RPMI7951 (cell line): ENCODE measurements at regions not wholly inside any gene's neighbourhood (a gene's known extent, or its start where the extent isn't known, plus 50 kb on each side); places are given as distances from the start of the nearest gene placed in this dataset.

ENCODE experiments used
- DNase-seq: peaks from one replicate; pipeline ENCODE4 v3.0.0-alpha.2; 2012; ENCODE audit warnings: low read depth

- DNase-seq = no peak
Observed at GRCh38 chr2:5235701-5236100, 456.5 kb upstream of the SOX11 start.

DNA sequence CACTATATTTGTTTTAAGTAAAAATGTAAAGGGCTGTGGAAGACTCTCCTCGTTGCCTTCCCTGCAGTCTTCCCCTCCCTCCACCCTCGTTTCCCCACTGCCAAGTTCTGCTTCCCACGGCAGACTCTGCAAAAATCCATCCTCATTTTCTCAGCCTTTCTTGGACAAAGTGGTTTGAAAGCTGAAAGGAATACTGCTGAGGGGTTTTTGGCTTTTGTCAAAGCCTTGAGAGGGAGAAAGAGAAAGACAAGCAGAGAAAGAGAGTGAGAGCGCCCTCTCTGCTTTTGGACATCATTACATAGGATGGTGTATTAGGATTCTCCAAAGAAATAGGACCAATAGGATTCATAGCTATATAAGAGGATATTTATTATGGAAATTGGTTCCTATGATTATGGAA, 455.9 kb upstream of the SOX11 start:
- no peak for DNase-seq

DNA sequence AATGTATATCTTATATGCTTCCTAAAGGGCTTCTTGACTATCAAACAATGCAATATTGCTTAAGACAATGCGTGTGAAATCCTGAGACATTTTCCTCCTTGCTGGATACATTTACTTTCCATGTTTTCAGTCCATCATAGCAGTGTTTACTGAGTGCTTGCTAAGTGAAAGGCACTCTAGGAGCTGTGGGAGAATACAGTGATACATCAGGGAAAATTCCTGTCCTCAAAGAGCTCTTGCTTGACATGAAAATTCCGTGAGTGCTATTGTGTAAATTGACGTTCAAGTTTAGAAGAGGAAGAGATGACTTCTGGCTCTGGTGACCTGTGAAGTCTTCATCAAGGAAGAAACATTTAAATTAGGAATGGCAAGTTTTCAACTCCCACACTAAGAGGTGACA, 449.4 kb upstream of the SOX11 start:
- no peak for DNase-seq

GRCh38 chr2:5250482-5250881, 441.7 kb upstream of the SOX11 start:
- peak; percentile 26 for DNase-seq

DNA sequence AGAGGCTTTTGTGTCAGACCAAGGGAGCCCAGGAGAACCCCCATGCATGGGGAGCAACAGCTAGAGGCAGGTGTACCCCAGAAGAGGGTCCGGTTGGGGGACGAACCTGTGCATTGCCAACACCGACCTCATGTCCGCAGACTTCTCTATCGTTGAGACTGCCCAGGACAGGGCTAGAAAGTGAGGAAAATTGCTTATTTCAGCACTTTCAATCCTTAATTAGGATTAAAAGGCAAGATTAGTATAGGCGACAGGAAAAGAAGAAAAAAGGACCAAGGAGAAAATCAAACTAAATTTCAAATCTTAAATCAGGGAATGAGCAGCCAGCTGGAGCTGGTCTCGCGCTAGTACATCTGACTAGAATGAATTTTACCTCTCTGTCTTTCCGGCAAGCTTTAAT, 438.9 kb upstream of the SOX11 start:
- no peak for DNase-seq

GRCh38 chr2:5254791-5255332, 437.3 kb upstream of the SOX11 start:
- DNase-seq = no peak

DNA sequence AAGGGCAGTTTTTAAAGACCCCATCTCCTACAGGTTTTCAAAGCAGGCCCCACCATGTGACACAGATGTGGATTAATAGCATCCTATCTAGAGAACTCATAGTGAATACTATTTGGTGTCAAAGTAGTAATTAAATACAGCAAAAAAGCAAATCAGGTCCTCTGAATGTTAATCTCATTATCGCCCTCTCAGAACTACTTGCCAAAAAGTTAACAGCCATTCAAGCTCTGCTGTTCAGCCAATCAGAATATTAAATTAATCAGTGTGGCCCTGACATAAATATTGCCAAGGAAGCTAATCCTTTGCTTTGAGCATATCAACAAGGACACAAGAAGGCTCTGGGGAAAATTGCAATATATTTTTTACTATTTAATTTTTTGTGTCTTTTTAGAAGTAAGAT, 428.9 kb upstream of the SOX11 start:
- no peak for DNase-seq

- no peak for DNase-seq
Observed at GRCh38 chr2:5264361-5264760, 427.8 kb upstream of the SOX11 start.

- DNase-seq = no peak
Observed at GRCh38 chr2:5285061-5285460, 407.1 kb upstream of the SOX11 start.

- no peak for DNase-seq
Observed at GRCh38 chr2:5285872-5286769, 406.1 kb upstream of the SOX11 start.

DNA sequence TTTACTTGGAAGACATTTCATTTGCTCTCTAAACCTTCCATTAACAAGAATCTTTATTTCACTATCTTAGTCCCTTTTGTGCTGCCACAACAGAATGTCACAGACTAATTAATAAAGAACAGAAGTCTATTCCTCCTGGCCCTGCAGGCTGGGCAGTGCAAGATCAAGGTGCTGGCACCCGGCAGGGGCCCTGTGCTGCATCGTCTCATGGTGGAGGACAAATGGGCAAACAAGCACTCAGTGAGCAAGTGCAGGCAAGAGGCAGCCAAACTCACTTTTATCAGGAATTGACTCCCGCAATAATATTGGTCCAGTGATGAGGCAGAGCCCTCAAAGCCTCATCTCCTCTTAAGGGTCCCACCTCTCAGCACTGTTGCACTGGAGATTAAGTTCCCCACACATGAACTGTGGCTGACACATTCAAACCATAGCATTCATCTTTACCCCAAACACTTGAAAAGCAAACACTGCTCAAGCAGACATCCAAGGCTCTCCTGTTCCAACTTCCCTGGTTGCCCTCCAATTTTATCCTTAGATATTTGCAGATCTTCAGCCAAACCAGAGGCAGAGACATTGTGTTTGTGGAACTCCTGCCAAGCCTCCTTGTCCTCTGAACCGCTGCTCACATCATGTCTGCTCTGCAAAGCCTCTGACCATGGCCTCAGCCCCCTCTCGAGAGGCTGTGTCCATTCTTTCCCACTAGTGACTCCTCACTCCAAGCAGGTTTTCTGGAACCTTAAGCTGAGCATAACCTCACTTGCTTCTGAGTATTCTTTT, 404.4 kb upstream of the SOX11 start:
- DNase-seq = no peak

- DNase-seq = no peak
Observed at GRCh38 chr2:5290900-5291546, 401.2 kb upstream of the SOX11 start.

DNA sequence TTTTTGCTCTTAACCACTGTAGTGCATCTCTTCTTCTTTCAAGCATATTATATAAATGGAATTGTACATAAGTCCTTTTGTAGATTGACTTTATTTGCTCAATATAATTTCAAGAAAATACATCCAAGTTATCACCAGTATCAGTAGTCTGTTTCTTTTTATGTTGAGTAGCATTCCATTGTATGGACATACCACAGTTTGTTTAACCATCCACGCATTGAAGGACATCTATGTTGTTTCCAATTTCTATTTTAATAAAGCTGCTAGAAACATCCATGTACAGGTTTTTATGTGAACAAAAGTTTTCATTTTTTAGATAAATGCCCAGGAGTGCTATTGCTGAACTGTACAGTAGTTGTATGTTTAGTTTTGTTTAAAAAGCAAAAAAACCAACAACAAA, 387.5 kb upstream of the SOX11 start:
- no peak for DNase-seq

DNA sequence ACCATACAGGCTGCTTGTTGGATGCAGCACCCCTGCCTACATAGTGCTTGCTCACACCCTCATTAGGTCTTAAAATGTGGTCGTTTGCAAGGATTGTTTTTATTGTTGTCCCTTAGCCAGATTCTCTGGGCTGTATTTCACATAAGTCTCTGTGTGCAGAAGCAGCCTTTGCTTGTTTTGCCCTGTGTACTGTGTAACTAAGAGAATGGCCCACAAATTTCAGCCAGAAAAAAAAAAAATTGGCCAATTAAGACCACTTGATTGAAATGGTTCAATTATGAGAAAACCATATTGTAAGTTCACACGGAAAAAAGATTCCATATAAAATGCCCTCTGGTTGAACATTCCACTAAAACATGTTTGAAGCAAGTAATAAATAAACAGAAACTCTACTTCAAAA, 377.1 kb upstream of the SOX11 start:
- DNase-seq = no peak

- no peak for DNase-seq
Observed at GRCh38 chr2:5315512-5315911, 376.7 kb upstream of the SOX11 start.

- DNase-seq = no peak
Observed at GRCh38 chr2:5316001-5316490, 376.1 kb upstream of the SOX11 start.

DNA sequence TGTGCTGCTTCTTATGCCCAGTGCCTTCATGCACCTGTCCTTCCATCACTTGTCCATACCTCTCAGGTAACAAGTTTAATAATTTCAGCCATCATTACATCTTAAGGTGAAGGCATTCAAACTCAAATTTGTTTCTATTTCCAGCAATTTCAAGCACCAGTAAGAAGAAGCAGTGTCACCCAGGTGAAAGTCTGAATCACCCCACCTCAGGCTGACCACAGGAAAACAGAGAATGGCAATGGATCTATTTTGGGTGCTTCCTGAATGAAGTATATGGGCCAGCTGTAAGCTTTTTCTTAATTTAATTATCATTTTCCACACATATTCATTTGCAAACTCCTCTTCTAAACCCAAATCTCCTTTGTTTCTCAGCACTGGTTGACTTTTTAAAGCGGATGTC, 372.7 kb upstream of the SOX11 start:
- no peak for DNase-seq

DNA sequence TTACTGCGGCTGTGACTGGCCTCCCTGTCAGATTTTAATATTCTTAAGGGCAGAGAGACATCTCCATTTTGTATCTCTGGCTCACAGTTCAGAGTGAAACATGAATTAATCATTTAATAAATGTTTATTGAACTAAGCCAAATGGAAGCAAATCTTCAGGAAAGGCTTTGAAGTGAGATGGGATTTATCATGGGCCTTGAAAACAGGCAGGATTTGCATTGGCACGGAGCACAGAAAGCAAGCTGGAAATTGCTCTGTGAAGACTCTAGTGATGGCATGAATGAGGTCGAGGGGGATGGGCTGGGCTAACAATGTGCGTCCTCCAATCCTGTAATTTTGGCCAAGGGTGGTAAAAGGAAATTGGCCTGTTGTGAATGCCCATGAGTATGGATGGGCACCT, 369.8 kb upstream of the SOX11 start:
- DNase-seq = no peak

DNA sequence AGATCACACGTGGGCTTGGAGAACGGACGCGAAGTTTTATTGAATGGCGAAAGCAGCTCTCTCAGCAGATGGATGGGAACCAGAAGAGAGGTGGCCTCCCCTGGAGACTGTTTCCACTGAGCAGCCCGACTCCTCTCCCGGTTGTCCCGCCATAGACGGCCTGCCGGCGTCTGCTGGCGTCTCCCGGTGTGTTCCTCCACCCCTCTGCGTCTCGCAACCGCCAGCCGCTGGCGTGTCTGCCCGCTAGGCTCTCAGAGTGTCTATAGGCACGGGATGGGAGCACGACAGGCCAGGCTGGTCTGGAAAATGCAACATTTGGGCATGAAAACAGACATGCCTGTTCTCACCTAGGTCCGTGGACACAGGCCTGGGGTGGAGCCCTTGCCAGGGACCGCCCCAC, 366.7 kb upstream of the SOX11 start:
- DNase-seq = no peak

DNA sequence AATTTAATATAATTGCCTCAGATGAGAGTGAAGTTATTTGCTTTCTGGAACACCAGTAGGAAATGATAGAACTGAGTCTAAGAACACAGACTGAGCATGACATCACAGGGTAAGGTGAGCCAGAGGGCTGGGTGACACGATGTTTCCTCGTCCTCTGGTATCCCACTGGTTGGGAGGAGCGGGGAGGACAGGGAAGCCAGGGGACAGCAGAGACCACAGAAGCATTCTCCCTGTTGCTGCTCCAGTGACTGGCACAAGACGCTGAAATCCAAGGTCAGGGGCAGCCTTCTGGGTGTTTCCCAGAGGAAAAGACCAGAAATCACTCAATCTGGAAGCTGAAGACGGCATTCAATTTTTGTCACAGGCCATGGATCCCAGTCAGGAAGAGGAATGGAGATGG, 363.4 kb upstream of the SOX11 start:
- DNase-seq = no peak

DNA sequence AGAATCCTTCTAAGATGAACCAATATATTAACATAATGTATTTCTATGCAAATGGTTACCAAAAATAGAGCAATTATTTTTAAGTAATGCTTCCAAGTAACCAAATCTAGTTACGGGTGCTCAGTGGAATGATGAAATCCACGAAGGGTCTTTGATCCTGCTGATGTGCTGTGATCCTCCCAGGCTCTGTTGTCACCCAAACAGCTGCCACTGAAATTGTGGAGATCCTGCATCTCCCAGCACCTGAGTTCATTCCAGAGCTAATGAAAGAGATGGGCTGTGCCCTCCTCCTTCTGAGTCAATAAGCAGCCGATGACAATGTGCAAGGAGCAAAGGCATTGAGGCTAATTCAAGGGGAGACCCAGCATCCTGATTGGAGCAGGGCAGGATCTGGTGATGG, 362.4 kb upstream of the SOX11 start:
- no peak for DNase-seq

DNA sequence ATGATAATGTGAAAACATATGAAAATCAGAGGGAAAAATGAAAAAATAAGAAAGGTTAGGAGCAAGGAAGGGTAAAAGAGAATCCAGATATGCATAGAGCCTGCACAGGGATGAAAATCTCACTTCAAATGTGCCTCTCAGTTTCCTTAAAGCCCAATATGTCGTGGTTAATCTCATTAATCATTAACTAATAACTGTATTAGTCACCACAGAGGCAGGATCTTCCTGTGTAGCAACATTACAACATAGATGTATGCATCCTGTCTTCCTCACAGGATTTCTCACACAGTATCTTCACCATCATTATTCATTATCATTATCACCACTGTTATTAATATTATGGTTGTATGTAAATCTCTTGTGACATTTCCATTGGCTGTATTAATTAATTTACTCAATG, 361.2 kb upstream of the SOX11 start:
- DNase-seq = no peak
